ENCODE measurements at regions not wholly inside any gene's neighbourhood (a gene's known extent, or its start where the extent isn't known, plus 50 kb on each side); places are given as distances from the start of the nearest gene placed in this dataset.

DNA sequence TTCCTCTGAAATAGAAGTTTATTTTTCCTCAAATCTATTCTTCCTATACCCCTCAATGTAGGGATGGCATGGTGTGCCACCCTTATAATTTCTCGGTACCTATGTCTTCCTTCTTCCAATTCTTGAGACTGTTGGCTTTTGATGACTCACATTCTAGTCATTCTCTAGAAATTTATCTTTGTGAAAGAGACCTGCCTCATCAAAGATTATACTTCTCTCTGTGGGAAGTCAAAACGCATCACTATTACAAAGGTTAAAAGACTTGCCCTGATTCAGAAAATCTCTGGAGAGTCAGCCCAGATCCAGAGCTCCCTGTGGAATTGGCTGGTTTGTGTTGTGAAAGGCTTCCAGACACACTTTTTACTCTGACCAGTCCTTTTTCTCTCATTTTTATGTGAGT, 65.9 kb upstream of the FSTL5 start:
- H3K27ac ChIP-seq, result no peak overlapping the region
- TF ChIP-seq ZFX (IDR thresholded peaks at IDR 0.05; ENCODE audit: borderline replicate concordance), result no peak
- TF ChIP-seq, protein P1, sequence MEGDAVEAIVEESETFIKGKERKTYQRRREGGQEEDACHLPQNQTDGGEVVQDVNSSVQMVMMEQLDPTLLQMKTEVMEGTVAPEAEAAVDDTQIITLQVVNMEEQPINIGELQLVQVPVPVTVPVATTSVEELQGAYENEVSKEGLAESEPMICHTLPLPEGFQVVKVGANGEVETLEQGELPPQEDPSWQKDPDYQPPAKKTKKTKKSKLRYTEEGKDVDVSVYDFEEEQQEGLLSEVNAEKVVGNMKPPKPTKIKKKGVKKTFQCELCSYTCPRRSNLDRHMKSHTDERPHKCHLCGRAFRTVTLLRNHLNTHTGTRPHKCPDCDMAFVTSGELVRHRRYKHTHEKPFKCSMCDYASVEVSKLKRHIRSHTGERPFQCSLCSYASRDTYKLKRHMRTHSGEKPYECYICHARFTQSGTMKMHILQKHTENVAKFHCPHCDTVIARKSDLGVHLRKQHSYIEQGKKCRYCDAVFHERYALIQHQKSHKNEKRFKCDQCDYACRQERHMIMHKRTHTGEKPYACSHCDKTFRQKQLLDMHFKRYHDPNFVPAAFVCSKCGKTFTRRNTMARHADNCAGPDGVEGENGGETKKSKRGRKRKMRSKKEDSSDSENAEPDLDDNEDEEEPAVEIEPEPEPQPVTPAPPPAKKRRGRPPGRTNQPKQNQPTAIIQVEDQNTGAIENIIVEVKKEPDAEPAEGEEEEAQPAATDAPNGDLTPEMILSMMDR (IDR thresholded peaks at IDR 0.05), result no peak

DNA sequence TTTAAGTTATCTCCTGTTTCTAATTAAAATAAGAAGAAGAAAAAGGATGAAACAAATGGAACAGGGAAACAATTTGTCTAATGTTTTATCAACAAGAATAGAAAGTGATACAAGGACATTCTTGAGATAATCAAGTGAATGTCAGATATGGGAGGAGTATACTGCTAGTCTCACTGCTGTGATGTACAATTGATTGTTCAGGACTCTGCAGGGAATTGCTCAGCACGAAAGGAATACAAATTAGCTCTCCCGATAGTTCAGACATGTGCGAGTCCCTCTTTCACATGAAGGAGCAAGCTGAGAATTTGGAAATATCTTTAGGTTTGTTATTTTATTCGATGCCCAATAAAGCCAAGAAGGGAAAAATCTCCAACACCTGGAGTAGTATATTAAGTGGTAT, 57.3 kb upstream of the FSTL5 start:
- TF ChIP-seq ZFX (IDR thresholded peaks at IDR 0.05; ENCODE audit: borderline replicate concordance), result no peak
- TF ChIP-seq, protein P1 (IDR thresholded peaks at IDR 0.05), result no peak
- no peak overlapping the region for H3K27ac ChIP-seq

Data from 22Rv1 (cell line).